CD8-positive, alpha-beta memory T cell (primary cell): ENCODE measurements at regions not wholly inside any gene's neighbourhood (a gene's known extent, or its start where the extent isn't known, plus 50 kb on each side); places are given as distances from the start of the nearest gene placed in this dataset.
"Not testable (repeated sequence)": the region's sequence is repeated elsewhere in the genome, so short reads cannot be mapped to it uniquely, and the experiment has no call there.

Experiments used
- CTCF ChIA-PET: fragments of 350-600 bp; sonication (Branson Sonifier 250); formaldehyde crosslinking; loops from one replicate; lab custom pipeline; 2021; ENCODE audit warnings: antibody characterized with exemption; lab: Charles Lee
- POLR2A ChIA-PET: fragments of 350-600 bp; sonication (Branson Sonifier 250); formaldehyde crosslinking; loops from one replicate; lab custom pipeline; 2021; ENCODE audit warnings: antibody characterized with exemption; lab: Charles Lee
- DNase-seq, 5 donors: peaks; one replicate each; pipeline versions ENCODE4 v3.0.0 to v3.0.0-alpha.2; 2020 to 2022; ENCODE audit warnings: mixed read lengths in 1 of 5
- H3K27ac ChIP-seq: one replicate; pipeline ENCODE4 v1.7.0; 2013; ENCODE audit warnings: low read depth, mild to moderate bottlenecking, low read length, moderate library complexity
- H3K27me3 ChIP-seq: 2 replicates; pipeline ENCODE4 v1.7.0; 2013; ENCODE audit warnings: low read length, mild to moderate bottlenecking; ENCODE audit not compliant: insufficient read depth, poor library complexity, severe bottlenecking
- H3K36me3 ChIP-seq: 2 replicates; pipeline ENCODE4 v1.7.0; 2013; ENCODE audit warnings: mild to moderate bottlenecking, low read length, moderate library complexity; ENCODE audit not compliant: insufficient read depth
- H3K4me1 ChIP-seq: 2 replicates; pipeline ENCODE4 v1.7.0; 2013; ENCODE audit warnings: mild to moderate bottlenecking, low read length, moderate library complexity; ENCODE audit not compliant: insufficient read depth
- H3K4me3 ChIP-seq: 2 replicates; pipeline ENCODE4 v1.7.0; 2013; ENCODE audit warnings: mild to moderate bottlenecking, low read length
- H3K9me3 ChIP-seq: 2 replicates; pipeline ENCODE4 v1.7.0; 2013; ENCODE audit warnings: mild to moderate bottlenecking, low read length
- H3K27ac Mint-ChIP-seq, 8 donors: one replicate each; pipeline ENCODE4 v1.8.0; 2020 to 2021; ENCODE audit warnings: mixed read lengths in 8 of 8, mild to moderate bottlenecking in 6 of 8, inconsistent platforms in 3 of 8, moderate library complexity in 3 of 8
- H3K27me3 Mint-ChIP-seq, 2 donors: one replicate each; pipeline ENCODE4 v1.8.0; 2020 to 2021; ENCODE audit warnings: mixed read lengths in 2 of 2, mild to moderate bottlenecking in 1 of 2, moderate library complexity in 1 of 2
- H3K36me3 Mint-ChIP-seq, 3 donors: one replicate each; pipeline ENCODE4 v1.8.0; 2020 to 2021; ENCODE audit warnings: mixed read lengths in 3 of 3, inconsistent platforms in 1 of 3, mild to moderate bottlenecking in 1 of 3
- H3K4me1 Mint-ChIP-seq, 3 donors: one replicate each; pipeline ENCODE4 v1.8.0; 2020 to 2021; ENCODE audit warnings: mixed read lengths in 3 of 3, inconsistent platforms in 1 of 3, mild to moderate bottlenecking in 1 of 3
- H3K4me3 Mint-ChIP-seq, 7 donors: one replicate each; pipeline ENCODE4 v1.8.0; 2020 to 2021; ENCODE audit warnings: mixed read lengths in 7 of 7, mild to moderate bottlenecking in 6 of 7, moderate library complexity in 4 of 7, inconsistent platforms in 2 of 7
- H3K9me3 Mint-ChIP-seq, 5 donors: one replicate each; pipeline ENCODE4 v1.8.0; 2020 to 2022; ENCODE audit warnings: mixed read lengths in 5 of 5, mild to moderate bottlenecking in 3 of 5, moderate library complexity in 2 of 5, inconsistent platforms in 1 of 5

GRCh38 chr13:60679928-60680694 lies 283.1 kb downstream of the TDRD3 start:
- Mint-ChIP-seq H3K4me1 (no peaks in the 10 kb centered on the region), H3K9me3 (no peaks in the 10 kb centered on the region), H3K36me3 (no peaks in the 10 kb centered on the region), H3K27ac (no peak overlapping the region), H3K27me3 (no peaks in the 10 kb centered on the region), H3K4me3 (no peak overlapping the region)
- no peaks in the 10 kb centered on the region for H3K27me3 ChIP-seq
- no peaks in the 10 kb centered on the region for H3K9me3 ChIP-seq
- H3K4me3 ChIP-seq: no peak overlapping the region
- DNase-seq: no peak
- H3K27ac ChIP-seq: no peak overlapping the region
- no peaks in the 10 kb centered on the region for H3K4me1 ChIP-seq
- no peaks in the 10 kb centered on the region for H3K36me3 ChIP-seq
- POLR2A ChIA-PET: no interaction called here
- CTCF ChIA-PET: no interaction called here

DNA sequence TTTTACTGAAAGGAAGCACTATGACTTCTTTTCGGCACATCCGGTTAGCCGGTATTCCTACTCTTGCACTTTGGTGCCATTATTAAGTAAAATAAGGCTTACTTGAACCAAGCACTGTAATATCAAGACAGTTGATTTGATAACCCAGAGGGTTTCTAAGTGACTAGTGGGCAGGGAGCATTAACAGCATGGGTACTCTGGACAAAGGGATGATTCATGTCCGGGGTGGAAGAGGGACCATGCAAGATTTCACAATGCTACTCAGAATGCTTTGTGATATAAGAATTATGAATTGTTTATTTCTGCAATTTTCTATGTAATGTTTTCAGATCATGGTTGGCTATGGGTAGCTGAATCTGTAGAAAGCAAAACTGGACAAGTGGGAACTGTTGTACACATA lies 282.1 kb downstream of the TDRD3 start:
- Mint-ChIP-seq H3K9me3 (no peaks in the 10 kb centered on the region), H3K27ac (no peak overlapping the region), H3K4me3 (no peak overlapping the region), H3K27me3 (peaks cover 0 to under 1% of the 10 kb centered on the region in 2 donors), H3K4me1 (no peaks in the 10 kb centered on the region), H3K36me3 (no peaks in the 10 kb centered on the region)
- no peak overlapping the region for H3K4me3 ChIP-seq
- DNase-seq: no peak
- no peak overlapping the region for H3K27ac ChIP-seq
- H3K9me3 ChIP-seq: no peaks in the 10 kb centered on the region
- H3K4me1 ChIP-seq: no peaks in the 10 kb centered on the region
- H3K27me3 ChIP-seq: no peaks in the 10 kb centered on the region
- ChIA-PET POLR2A (no interaction called here), CTCF (no interaction called here)
- H3K36me3 ChIP-seq: no peaks in the 10 kb centered on the region

- Histone ChIP-seq H3K4me3 (no peak overlapping the region), H3K36me3 (no peaks in the 10 kb centered on the region), H3K4me1 (no peaks in the 10 kb centered on the region), H3K27me3 (no peaks in the 10 kb centered on the region), H3K9me3 (no peaks in the 10 kb centered on the region), H3K27ac (no peak overlapping the region)
- peaks cover 0 to 2% of the 10 kb centered on the region in 2 donors for H3K27me3 Mint-ChIP-seq
- CTCF ChIA-PET: no interaction called here
- H3K36me3 Mint-ChIP-seq: no peaks in the 10 kb centered on the region
- DNase-seq: no peak
- H3K4me1 Mint-ChIP-seq: no peaks in the 10 kb centered on the region
- H3K9me3 Mint-ChIP-seq: peaks cover 0 to 15% (median 10%) of the 10 kb centered on the region in 5 donors
- POLR2A ChIA-PET: no interaction called here
- no peak overlapping the region for H3K27ac Mint-ChIP-seq
- H3K4me3 Mint-ChIP-seq: no peak overlapping the region
Measured at GRCh38 chr13:60671386-60671785, 274.4 kb downstream of the TDRD3 start.

- ChIA-PET CTCF (no interaction called here), POLR2A (no interaction called here)
- Histone ChIP-seq H3K9me3 (no peaks in the 10 kb centered on the region), H3K27ac (no peak overlapping the region), H3K4me1 (no peaks in the 10 kb centered on the region), H3K27me3 (no peaks in the 10 kb centered on the region), H3K36me3 (no peaks in the 10 kb centered on the region), H3K4me3 (no peak overlapping the region)
- Mint-ChIP-seq H3K4me1 (no peaks in the 10 kb centered on the region), H3K4me3 (no peak overlapping the region), H3K27me3 (no peaks in the 10 kb centered on the region), H3K9me3 (peaks cover 0 to 5% (median 2%) of the 10 kb centered on the region in 5 donors), H3K36me3 (no peaks in the 10 kb centered on the region), H3K27ac (no peak overlapping the region)
- DNase-seq: no peak
Measured at GRCh38 chr13:60663788-60664187, 266.8 kb downstream of the TDRD3 start.

- ChIA-PET POLR2A (no interaction called here), CTCF (no interaction called here)
- Histone ChIP-seq H3K4me3 (no peak overlapping the region), H3K27ac (no peak overlapping the region), H3K9me3 (no peaks in the 10 kb centered on the region), H3K27me3 (no peaks in the 10 kb centered on the region), H3K4me1 (no peaks in the 10 kb centered on the region), H3K36me3 (no peaks in the 10 kb centered on the region)
- H3K27ac Mint-ChIP-seq: no peak overlapping the region
- no peak for DNase-seq
- no peaks in the 10 kb centered on the region for H3K27me3 Mint-ChIP-seq
- H3K4me1 Mint-ChIP-seq: no peaks in the 10 kb centered on the region
- H3K9me3 Mint-ChIP-seq: peaks cover 0 to 5% (median 2%) of the 10 kb centered on the region in 5 donors
- no peak overlapping the region for H3K4me3 Mint-ChIP-seq
- H3K36me3 Mint-ChIP-seq: no peaks in the 10 kb centered on the region
Measured at GRCh38 chr13:60662595-60662994, 265.6 kb downstream of the TDRD3 start.

GRCh38 chr13:60661521-60661920 lies 264.5 kb downstream of the TDRD3 start:
- H3K9me3 Mint-ChIP-seq: peaks cover 0 to 5% (median 2%) of the 10 kb centered on the region in 5 donors
- no peak overlapping the region for H3K27ac ChIP-seq

GRCh38 chr13:60657586-60657985 lies 260.6 kb downstream of the TDRD3 start:
- POLR2A ChIA-PET, H3K9me3 Mint-ChIP-seq, H3K27me3 Mint-ChIP-seq, H3K36me3 Mint-ChIP-seq, CTCF ChIA-PET, H3K27me3 ChIP-seq, DNase-seq, H3K4me3 Mint-ChIP-seq, H3K4me1 Mint-ChIP-seq, H3K36me3 ChIP-seq, H3K27ac Mint-ChIP-seq, H3K4me3 ChIP-seq, H3K4me1 ChIP-seq, H3K27ac ChIP-seq, H3K9me3 ChIP-seq: not testable (repeated sequence)

More at GRCh38 chr13:60661521-60661920, 264.5 kb downstream of the TDRD3 start:
- Histone ChIP-seq H3K9me3 (no peaks in the 10 kb centered on the region), H3K4me3 (no peak overlapping the region), H3K4me1 (no peaks in the 10 kb centered on the region), H3K27me3 (no peaks in the 10 kb centered on the region), H3K36me3 (no peaks in the 10 kb centered on the region)
- Mint-ChIP-seq H3K4me1 (no peaks in the 10 kb centered on the region), H3K4me3 (no peak overlapping the region), H3K36me3 (no peaks in the 10 kb centered on the region), H3K27me3 (no peaks in the 10 kb centered on the region), H3K27ac (no peak overlapping the region)
- POLR2A ChIA-PET: no interaction called here
- CTCF ChIA-PET: no interaction called here
- no peak for DNase-seq

- Mint-ChIP-seq H3K36me3 (no peaks in the 10 kb centered on the region), H3K27ac (no peak overlapping the region), H3K27me3 (no peaks in the 10 kb centered on the region), H3K4me3 (no peak overlapping the region), H3K4me1 (no peaks in the 10 kb centered on the region), H3K9me3 (peaks cover 0 to 2% (median 0%) of the 10 kb centered on the region in 5 donors)
- ChIA-PET CTCF (no interaction called here), POLR2A (no interaction called here)
- DNase-seq: no peak
- Histone ChIP-seq H3K4me3 (no peak overlapping the region), H3K27me3 (no peaks in the 10 kb centered on the region), H3K4me1 (no peaks in the 10 kb centered on the region), H3K9me3 (no peaks in the 10 kb centered on the region), H3K27ac (no peak overlapping the region), H3K36me3 (no peaks in the 10 kb centered on the region)
Measured at GRCh38 chr13:60655256-60655655, 258.2 kb downstream of the TDRD3 start.
